ENCODE measurements at regions not wholly inside any gene's neighbourhood (a gene's known extent, or its start where the extent isn't known, plus 50 kb on each side); places are given as distances from the start of the nearest gene placed in this dataset.
"Not testable (repeated sequence)": the region's sequence is repeated elsewhere in the genome, so short reads cannot be mapped to it uniquely, and the experiment has no call there.

GRCh38 chr19:31885280-31885853 lies 460.0 kb upstream of the ZNF507 start:
- no peak for DNase-seq (ENCODE audit: low read depth)

- no peak for DNase-seq (ENCODE audit: low read depth)
Measured at GRCh38 chr19:31890230-31890629, 455.2 kb upstream of the ZNF507 start.

- no peak for DNase-seq (ENCODE audit: low read depth)
Measured at GRCh38 chr19:31892060-31892459, 453.4 kb upstream of the ZNF507 start.

GRCh38 chr19:31893491-31893890 lies 451.9 kb upstream of the ZNF507 start:
- not testable (repeated sequence) for DNase-seq (ENCODE audit: low read depth)

GRCh38 chr19:31894451-31894850 lies 451.0 kb upstream of the ZNF507 start:
- no peak for DNase-seq (ENCODE audit: low read depth)

- DNase-seq (ENCODE audit: low read depth): no peak
Measured at GRCh38 chr19:31897292-31897691, 448.1 kb upstream of the ZNF507 start.

- no peak for DNase-seq (ENCODE audit: low read depth)
Measured at GRCh38 chr19:31900991-31901390, 444.4 kb upstream of the ZNF507 start.

- DNase-seq (ENCODE audit: low read depth): no peak
Measured at GRCh38 chr19:31902821-31903220, 442.6 kb upstream of the ZNF507 start.

GRCh38 chr19:31903979-31904378 lies 441.4 kb upstream of the ZNF507 start:
- DNase-seq (ENCODE audit: low read depth): no peak

GRCh38 chr19:31906111-31906871 lies 439.1 kb upstream of the ZNF507 start:
- no peak for DNase-seq (ENCODE audit: low read depth)

GRCh38 chr19:31907661-31908060 lies 437.7 kb upstream of the ZNF507 start:
- DNase-seq (ENCODE audit: low read depth): no peak

- no peak for DNase-seq (ENCODE audit: low read depth)
Measured at GRCh38 chr19:31908080-31908479, 437.3 kb upstream of the ZNF507 start.

- no peak for DNase-seq (ENCODE audit: low read depth)
Measured at GRCh38 chr19:31908496-31909225, 436.7 kb upstream of the ZNF507 start.

- DNase-seq (ENCODE audit: low read depth): no peak
Measured at GRCh38 chr19:31910224-31910623, 435.2 kb upstream of the ZNF507 start.

- no peak for DNase-seq (ENCODE audit: low read depth)
Measured at GRCh38 chr19:31911577-31911976, 433.8 kb upstream of the ZNF507 start.

- no peak for DNase-seq (ENCODE audit: low read depth)
Measured at GRCh38 chr19:31913103-31913661, 432.2 kb upstream of the ZNF507 start.

GRCh38 chr19:31930401-31930800 lies 415.0 kb upstream of the ZNF507 start:
- DNase-seq (ENCODE audit: low read depth): no peak

GRCh38 chr19:31937983-31938382 lies 407.4 kb upstream of the ZNF507 start:
- no peak for DNase-seq (ENCODE audit: low read depth)

GRCh38 chr19:31938675-31939074 lies 406.7 kb upstream of the ZNF507 start:
- DNase-seq (ENCODE audit: low read depth): no peak

GRCh38 chr19:31940396-31940795 lies 405.0 kb upstream of the ZNF507 start:
- no peak for DNase-seq (ENCODE audit: low read depth)

- DNase-seq (ENCODE audit: low read depth): no peak
Measured at GRCh38 chr19:31943191-31943661, 402.2 kb upstream of the ZNF507 start.

GRCh38 chr19:31943778-31944177 lies 401.6 kb upstream of the ZNF507 start:
- no peak for DNase-seq (ENCODE audit: low read depth)

- no peak for DNase-seq (ENCODE audit: low read depth)
Measured at GRCh38 chr19:31944326-31944725, 401.1 kb upstream of the ZNF507 start.

Data from activated T-cell treated with anti-CD3 and anti-CD28 coated beads for 24 hours (primary cell).